AG20443 (cell line): ENCODE measurements at regions not wholly inside any gene's neighbourhood (a gene's known extent, or its start where the extent isn't known, plus 50 kb on each side); places are given as distances from the start of the nearest gene placed in this dataset.
A peak's percentile ranks its signal among the peaks of the same experiment; 100 is the strongest.
"Not testable (repeated sequence)": the region's sequence is repeated elsewhere in the genome, so short reads cannot be mapped to it uniquely, and the experiment has no call there.

Experiments
- DNase-seq: peaks from one replicate; pipeline ENCODE4 v3.0.0; 2012; ENCODE audit warnings: low spot score, mixed read lengths

- DNase-seq = peak; percentile 64
Observed at GRCh38 chr17:30731210-30732132, 93.0 kb downstream of the CRLF3 start.

GRCh38 chr17:30730837-30731209, 93.7 kb downstream of the CRLF3 start:
- DNase-seq = not testable (repeated sequence)

GRCh38 chr17:30730171-30730836, 94.2 kb downstream of the CRLF3 start:
- DNase-seq = not testable (repeated sequence)

- DNase-seq = not testable (repeated sequence)
Observed at GRCh38 chr17:30729471-30730170, 94.9 kb downstream of the CRLF3 start.

GRCh38 chr17:30727517-30727916, 97.0 kb downstream of the CRLF3 start:
- DNase-seq = not testable (repeated sequence)

GRCh38 chr17:30726734-30727133, 97.8 kb downstream of the CRLF3 start:
- not testable (repeated sequence) for DNase-seq

- DNase-seq = not testable (repeated sequence)
Observed at GRCh38 chr17:30726310-30726709, 98.2 kb downstream of the CRLF3 start.

GRCh38 chr17:30724034-30724650, 100.3 kb downstream of the CRLF3 start:
- not testable (repeated sequence) for DNase-seq

- not testable (repeated sequence) for DNase-seq
Observed at GRCh38 chr17:30722114-30722780, 102.2 kb downstream of the CRLF3 start.

- DNase-seq = not testable (repeated sequence)
Observed at GRCh38 chr17:30720971-30721370, 103.5 kb downstream of the CRLF3 start.

GRCh38 chr17:30720013-30720471, 104.5 kb downstream of the CRLF3 start:
- DNase-seq = no peak

GRCh38 chr17:30719131-30719973, 105.1 kb downstream of the CRLF3 start:
- peak; percentile 50 for DNase-seq

- DNase-seq = not testable (repeated sequence)
Observed at GRCh38 chr17:30718691-30719090, 105.8 kb downstream of the CRLF3 start.

- not testable (repeated sequence) for DNase-seq
Observed at GRCh38 chr17:30718099-30718447, 106.4 kb downstream of the CRLF3 start.

GRCh38 chr17:30717291-30718098, 107.0 kb downstream of the CRLF3 start:
- no peak for DNase-seq

- DNase-seq = no peak
Observed at GRCh38 chr17:30716461-30717290, 107.8 kb downstream of the CRLF3 start.

GRCh38 chr17:30714825-30715622, 109.5 kb downstream of the CRLF3 start:
- DNase-seq = peak; percentile 38

- DNase-seq = not testable (repeated sequence)
Observed at GRCh38 chr17:30713805-30714204, 110.7 kb downstream of the CRLF3 start.
